ENCODE measurements at regions not wholly inside any gene's neighbourhood (a gene's known extent, or its start where the extent isn't known, plus 50 kb on each side); places are given as distances from the start of the nearest gene placed in this dataset.

DNA sequence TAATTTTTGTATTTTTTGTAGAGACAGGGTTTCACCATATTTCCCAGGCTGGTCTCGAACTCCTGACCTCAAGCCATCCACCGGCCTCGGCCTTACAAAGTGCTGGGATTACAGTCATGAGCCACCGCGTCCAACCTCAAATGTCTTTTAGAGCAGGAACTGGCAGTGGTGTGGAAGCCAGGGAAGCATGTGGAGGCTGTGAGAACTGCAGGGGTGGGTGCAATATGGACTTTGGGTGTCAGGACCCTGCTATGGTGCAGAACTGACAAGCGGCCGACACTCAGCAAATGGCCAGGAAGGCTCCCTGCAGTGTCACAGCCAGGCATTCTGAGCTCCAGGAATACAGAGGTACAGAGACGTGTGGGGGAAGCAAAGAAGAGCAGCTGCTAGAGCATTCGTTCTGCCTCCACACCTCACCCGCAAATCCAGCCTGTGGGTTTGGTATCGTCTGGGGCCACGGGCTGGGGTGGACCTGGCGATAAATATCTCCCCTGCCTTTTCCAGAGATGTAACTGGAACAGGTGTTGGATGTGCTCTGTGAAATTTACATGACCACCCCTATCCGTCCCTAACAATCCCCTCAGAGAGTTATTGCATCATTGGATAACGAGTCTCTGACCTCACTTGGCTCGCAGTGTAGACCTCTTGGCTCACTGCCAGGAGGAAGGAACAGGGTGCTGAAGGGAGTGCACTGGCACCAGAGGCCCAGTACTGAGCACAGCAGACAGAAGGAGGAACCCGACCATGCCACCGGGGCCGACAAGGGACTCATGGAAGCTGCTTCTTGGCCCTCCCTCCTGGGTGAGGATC lies 624.7 kb upstream of the B3GAT1 start:
- TF ChIP-seq, protein P1, sequence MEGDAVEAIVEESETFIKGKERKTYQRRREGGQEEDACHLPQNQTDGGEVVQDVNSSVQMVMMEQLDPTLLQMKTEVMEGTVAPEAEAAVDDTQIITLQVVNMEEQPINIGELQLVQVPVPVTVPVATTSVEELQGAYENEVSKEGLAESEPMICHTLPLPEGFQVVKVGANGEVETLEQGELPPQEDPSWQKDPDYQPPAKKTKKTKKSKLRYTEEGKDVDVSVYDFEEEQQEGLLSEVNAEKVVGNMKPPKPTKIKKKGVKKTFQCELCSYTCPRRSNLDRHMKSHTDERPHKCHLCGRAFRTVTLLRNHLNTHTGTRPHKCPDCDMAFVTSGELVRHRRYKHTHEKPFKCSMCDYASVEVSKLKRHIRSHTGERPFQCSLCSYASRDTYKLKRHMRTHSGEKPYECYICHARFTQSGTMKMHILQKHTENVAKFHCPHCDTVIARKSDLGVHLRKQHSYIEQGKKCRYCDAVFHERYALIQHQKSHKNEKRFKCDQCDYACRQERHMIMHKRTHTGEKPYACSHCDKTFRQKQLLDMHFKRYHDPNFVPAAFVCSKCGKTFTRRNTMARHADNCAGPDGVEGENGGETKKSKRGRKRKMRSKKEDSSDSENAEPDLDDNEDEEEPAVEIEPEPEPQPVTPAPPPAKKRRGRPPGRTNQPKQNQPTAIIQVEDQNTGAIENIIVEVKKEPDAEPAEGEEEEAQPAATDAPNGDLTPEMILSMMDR (IDR thresholded peaks at IDR 0.05), result no peak
- TF ChIP-seq POLR2AphosphoS5 (IDR thresholded peaks at IDR 0.05), result no peak
- no peak for TF ChIP-seq POLR2A (IDR thresholded peaks at IDR 0.05)
